HG03432 (cell line): ENCODE measurements at regions not wholly inside any gene's neighbourhood (a gene's known extent, or its start where the extent isn't known, plus 50 kb on each side); places are given as distances from the start of the nearest gene placed in this dataset.

Experiments
- ATAC-seq: cut with Tn5 transposase; IDR thresholded peaks from one replicate; pipeline ENCODE4 v1.9.1; 2021; ENCODE audit warnings: mild to moderate bottlenecking, moderate library complexity; ENCODE audit not compliant: unreplicated experiment

DNA sequence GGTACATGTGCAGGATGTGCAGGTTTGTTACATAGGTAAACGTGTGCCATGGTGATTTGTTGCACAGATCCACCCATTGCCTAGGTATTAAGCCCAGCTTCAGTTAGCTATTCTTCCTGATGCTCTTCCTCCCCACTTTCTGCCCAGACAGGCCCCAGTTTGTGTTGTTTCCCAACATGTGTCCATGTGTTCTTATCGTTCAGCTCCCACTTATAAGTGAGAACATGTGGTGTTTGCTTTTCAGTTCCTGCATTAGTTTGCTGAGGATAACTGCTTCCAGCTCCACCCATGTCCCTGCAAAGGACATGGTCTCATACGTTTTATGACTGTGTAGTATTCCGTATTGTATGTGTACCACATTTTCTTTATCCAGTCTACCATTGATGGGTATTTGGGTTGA lies 251.7 kb upstream of the NOVA1 start:
- no peak for ATAC-seq

DNA sequence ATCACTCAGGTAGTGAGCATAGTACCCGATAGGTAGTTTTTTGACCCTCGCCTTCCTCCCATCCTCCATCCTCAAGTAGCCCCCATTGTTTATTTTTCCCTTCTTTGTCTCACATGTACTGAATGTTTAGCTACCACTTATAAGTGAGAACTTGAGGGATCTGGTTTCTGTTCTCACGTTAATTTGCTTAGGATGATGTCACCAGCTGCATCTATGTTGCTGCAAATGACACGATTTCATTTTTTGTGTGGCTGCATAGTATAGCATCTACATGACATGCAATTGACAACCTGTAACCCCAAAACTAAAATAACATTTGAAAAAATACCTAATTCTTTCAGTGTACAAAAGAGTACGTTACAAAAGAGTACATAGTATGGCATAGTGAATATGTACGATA lies 254.0 kb upstream of the NOVA1 start:
- ATAC-seq: no peak

DNA sequence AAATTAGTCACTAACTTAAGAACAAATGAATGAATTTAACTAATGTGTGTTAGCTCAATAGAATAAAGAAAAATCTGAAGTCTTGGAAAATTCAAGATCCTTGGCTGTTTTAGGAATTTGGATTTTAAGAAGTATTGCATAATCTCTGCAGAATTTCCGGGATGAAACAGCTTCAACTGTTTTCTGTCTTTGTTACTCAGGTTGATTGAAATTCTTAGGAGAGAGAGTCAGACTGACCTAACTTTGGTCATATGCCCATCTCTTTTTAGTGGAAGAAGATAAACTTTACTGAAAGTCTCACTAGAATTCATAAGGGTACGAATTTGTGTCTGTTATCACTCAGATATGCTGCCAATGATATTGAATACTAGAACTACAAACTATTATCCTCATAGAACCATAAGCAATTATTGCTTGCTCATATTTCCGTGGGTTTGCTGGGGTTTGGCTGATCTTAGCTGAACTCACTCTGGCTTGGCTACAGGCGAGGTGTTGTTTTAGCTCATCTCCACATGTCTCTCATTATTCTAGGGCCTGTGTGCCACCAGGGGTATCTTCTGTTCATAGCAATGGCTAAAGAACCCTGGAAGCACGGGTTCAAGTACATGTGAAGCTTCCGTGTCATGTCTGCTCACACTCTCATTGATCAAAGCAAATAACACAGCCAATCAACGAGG lies 257.4 kb upstream of the NOVA1 start:
- ATAC-seq: no peak

DNA sequence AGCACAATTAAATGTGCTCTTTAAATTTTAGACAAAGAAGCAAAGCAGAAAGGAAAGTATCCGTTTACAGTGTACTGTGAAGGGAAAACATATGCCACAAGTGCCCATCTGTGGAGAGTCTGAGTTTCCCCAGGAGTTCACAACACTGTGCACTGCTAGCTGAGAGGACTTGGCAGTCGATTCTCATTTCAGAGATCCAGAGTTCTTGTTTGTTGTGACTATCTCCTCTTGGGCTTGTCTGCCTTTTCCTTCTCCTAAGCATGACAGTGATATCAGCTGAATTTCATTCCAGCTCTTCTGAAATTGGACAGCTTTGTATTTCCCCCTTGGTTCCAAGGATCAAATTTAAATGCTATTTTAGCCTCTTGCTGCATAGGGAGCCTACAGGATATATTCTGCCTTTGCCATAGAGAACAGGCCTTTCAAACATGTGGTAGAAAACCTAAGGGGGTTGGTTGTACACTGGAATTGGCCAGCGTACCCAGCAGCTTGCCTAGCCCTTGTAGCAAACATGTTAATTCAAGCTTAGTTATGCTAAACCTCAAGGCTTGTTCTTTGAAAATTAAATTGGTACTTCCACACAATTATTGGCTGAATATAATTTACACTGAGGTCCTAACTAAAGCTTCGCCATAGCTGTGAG lies 259.2 kb upstream of the NOVA1 start:
- ATAC-seq: no peak

DNA sequence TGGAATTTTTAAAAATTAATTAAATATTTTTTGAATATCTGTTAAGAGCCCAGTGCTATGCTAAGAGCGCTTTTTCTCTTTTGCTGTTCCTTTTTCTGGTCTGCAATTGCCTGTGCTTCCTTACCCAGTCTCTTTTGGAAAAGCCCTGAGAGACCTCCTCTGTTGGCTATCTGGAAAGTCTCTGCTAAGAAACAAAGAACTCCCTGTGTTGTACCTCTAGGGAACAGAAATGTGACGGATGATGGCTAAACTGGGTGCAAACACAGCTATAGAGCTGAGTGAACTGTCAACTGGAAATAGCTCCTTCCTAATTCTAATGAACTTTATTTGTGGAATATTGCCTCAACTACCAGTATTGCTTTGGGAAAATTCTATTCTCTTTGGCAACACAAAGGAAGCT lies 261.6 kb upstream of the NOVA1 start:
- ATAC-seq: no peak

DNA sequence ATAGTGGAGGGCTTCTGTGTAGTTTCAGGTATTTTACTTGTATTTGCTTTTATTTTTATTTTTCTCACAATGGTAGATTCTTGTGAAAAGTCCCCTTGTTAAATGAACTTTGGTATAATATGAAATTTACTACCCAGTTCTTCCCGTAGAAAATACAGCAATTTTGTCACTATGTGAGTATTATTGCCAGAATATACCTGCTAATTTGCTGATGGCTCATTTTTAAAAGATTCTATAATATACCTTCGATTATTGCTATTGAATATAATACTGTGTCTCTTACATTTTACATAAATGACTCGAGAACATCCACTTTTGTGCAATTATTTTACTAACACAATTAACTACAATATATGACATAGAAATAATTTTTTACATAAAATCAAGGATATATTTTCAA lies 262.3 kb upstream of the NOVA1 start:
- ATAC-seq: no peak

DNA sequence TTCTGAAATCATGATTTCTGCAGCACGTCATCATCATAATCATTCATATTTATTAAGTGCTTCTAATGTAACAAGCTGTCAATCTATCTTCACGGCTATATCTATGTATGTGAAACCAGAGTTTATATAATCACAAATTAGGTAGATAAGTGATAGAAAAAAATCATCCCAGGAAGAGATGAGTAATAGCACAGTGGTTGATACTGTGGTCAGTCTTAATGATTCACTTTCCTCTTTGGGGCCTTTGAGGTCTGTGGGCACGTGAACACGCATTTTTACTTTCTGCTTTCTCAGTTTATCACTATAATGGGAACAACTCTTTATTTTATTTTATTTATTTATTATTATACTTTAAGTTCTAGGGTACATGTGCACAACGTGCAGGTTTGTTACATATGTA lies 265.9 kb upstream of the NOVA1 start:
- no peak for ATAC-seq

DNA sequence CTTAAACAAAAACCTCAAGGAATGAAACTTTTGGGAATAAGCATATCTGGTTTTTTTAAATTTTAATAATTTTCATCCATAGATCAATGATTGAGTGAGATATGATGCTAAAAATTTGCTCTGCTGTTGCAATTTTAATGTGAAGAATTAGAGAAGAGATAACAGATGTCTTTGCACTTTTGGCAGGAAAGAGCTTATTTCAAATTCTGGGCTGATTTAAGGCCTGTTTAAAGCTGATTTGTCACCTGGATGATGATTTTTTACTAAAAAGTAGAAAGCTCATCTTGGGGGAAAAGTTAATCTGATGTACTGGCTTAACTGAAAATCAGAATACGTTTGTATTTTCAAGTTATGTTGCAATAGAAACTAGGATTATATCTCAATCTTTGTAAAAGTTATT lies 268.9 kb upstream of the NOVA1 start:
- ATAC-seq: no peak

DNA sequence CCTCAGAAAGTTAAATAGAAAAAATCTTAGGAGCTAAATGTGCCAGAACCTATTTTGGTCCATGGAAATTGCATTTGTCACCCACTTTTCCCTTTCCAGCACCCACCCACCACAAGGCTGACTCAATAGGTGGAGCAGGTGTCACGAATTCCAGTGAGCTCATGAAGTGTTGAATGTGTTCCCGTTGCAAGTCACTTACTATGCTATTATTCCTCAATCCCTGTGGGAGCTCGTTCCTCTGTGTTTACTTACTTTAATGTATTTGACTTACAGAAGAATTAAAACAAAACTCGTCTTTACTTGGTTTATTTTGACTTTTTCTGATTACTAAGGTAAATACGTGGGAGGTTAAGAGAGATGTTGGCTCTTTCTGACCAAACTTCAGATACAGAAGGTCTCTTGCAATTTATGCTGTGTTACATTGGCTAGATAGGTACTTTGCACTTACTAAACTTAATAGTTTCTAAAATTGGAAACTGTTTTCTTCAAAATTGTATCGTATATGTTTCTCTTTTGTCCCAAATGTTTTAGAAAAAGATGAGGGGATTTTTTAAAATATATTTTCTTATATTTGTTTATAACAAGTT lies 269.4 kb upstream of the NOVA1 start:
- no peak for ATAC-seq

DNA sequence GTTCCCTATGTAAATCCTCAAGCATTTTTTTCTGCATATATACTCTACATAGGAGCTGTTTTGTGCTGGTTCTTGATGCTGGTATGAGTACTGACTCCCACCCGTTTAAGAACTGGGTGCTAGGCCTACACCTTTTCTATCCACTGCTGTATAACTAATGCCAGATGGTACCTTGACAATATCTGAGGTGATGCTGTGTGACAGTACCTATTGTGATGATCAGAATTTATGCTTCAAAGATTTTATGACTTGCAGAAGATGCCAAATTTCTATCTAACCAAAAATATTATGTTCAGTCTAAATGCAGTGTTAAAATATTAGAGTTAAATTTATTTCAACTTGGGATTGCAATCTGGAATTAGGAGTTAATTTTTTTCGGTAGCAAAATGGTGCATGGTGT lies 272.3 kb upstream of the NOVA1 start:
- no peak for ATAC-seq

DNA sequence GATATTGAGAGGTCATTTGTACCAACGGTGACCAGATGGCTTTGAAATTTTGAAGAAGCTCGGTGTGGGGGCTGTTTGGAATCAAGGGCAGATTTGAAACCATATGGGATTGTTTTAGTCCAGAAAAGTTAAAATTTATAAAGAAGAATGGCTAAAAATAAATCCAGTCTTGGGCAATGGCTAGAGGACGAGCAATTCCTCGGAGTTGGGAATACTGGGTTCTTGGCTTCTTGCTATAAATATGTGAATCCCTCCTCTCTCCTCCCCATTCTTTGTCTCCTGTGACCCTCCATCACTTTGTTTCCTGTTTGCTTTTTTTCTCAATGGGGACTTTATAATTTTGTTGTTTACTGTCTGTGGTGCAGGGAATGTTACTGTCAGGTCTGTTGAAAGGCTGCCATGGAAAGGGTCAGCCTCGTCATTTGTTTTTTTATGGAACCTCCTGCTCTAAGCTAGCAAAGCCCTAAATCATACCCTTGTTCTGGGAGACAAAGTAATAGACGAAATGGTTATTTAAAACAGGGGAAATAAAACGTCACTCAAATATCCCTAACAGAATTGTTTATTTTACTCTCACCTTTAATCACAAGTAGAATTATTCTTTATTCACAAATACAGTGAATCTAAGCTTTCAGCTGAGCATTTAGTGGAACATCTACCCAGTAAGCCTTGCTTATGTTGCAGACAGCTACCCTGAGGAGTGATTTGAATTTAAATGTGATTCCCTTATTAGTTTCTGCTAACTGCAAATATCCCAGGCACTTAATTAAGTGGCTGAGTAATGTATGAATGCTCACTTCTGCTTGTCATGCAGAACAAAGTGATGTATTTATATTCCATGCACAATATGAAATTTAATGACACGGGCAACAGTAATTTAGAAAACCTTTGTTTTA lies 273.1 kb upstream of the NOVA1 start:
- no peak for ATAC-seq

DNA sequence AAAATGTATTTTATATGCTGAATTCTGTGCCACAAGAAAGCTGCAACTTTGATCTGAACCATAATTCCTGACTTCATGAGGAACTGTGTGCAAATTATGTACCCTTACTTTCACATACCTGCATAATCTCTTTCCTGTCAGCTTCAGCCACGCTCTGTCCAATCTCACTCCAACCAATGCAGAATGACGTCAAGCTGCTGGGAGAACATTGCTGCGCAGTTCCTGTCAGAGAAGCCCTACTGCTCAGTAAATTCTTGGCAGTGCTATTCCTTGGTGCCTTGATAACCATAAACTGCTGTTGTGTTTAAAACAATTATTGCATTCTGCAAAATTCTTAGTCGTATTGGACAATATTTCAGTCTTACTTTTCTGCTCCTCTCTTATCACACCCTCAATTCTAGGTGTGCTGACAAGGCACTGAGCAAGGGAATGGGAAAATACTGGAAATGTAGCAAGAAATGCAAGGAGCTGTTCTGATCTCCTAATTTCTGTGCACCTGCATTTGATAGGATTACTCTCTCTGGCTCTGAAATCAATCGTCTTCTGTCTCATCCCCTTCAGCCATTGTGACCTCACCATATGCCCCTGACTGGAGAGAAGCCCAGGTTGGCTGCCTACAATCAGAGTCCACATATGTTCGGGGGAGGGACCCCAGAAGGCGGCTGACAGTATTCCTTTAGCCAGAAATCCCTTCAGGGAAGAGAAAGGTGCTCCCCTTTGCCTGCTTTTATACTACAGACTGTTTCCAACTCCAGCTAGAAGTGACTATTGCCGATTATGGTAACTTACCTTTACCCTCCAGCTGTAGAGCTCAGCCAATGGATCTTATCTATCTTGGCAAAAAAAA lies 274.9 kb upstream of the NOVA1 start:
- no peak for ATAC-seq

DNA sequence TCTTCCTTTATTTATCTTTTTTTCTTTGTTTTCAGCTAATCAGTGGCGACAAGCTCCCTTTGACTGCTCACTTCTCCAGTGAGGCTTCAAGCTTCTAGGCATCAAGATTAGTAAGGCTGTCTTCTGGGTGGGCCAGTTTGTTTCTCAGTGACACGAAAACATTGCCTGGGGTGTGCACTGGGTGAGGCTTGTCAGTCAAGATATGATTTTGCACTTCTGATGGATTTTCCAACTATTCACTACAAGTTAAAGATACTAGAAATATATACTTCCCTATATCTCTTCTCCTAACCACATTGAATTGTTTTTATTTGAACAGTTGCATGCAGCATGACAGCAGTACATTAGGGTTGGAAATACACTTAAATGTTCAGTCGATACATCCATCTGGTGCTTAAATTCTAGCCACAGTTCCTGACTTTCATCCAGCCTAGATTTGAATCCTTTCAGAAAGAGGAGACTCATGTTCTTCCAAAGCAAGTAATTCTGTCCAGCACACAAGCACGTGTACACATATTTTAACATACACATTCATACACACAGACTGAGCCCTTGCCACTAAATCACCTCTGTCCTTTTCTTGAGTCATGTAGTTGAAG lies 275.6 kb upstream of the NOVA1 start:
- no peak for ATAC-seq

DNA sequence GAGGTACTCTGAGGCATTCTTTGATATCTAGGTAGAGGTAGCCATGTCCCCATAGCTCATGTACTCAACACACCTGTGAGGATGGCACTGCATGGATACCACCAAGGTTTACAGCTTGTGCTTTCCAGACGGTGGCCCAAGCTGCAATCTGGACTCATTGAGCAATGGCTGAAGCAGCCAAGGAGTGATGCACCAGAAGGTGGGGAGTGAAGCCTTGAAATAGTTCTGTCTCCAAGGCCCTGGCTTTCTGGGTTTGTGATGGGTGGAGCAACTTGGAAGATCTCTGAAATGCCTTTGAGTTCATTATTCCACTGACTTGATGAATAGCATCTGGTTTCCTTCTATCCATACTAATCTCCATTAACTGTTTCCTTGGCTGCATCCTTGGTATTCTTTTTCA lies 290.0 kb upstream of the NOVA1 start:
- ATAC-seq: no peak

DNA sequence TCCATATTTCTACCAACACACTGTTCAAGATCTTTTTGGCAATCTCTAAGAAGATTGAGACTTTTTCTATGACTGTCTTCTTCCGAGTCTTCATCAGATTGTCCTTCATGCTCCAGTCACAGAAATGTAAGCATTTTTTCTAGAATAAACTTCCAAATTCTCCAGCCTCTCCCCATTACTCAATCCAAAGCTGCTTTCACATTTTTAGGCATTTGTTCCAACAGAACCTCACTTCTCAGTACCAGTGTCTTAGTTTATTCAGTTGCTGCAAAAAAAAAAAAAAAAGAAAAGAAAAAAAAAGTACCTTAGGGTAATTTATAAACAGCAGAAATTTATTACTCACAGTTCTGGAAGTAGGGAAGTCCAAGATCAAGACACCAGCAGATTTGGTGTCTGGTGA lies 290.8 kb upstream of the NOVA1 start:
- ATAC-seq: no peak

DNA sequence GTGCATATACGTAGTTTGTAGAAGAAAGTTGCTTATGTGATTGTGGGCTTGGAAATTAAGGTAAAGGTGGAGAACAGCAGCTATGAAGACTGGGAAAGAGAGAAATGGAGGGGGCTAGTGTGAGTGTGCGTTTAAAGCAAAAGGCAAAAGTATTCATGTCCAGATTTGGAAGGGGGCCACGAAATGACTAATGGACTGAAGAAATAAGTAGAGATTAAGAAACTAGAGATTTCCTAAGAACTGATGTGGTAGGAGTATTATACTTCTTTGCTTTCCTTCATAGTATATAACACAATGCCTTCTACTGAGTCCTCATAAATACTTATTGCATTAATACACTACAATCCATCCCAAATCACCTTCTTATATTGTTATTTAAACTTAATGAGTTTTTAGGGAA lies 298.6 kb upstream of the NOVA1 start:
- ATAC-seq: no peak

DNA sequence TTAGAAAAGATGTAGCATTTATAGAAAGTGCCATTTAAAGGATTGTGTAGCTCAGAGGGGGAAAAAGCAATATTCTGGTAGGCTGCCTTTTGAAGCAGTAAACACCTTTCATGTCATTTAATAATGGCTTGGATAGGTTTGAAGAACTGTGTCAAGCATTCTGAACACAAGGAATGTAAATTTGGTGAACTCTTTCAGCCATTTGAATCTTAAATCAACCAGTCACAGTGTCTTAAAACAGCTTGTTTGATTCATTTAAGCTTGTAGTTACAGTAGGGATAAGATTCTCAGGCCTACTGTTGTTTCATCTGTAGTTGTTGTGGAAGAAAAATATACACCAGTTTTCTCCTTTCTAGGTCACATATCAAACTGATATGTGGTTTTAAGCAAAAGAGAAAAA lies 299.4 kb upstream of the NOVA1 start:
- ATAC-seq: no peak

DNA sequence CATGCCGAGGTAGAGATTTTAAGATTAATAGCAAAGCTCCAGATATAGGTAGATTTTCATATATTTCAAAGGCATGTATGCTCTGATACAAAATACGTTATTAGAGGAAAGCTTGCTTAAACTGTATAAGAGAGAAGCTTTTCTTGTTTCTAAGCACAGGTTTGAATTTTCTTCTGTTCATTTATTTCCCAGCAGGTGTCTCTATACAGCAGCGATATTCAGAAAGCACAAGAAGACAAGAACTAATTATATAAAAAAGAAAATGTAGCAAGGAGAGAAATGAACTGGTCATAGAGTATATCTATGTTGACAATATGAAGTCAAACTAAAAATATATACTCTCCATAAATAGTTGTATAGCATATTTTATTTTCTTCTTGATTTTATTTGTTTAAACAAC lies 307.4 kb upstream of the NOVA1 start:
- no peak for ATAC-seq

DNA sequence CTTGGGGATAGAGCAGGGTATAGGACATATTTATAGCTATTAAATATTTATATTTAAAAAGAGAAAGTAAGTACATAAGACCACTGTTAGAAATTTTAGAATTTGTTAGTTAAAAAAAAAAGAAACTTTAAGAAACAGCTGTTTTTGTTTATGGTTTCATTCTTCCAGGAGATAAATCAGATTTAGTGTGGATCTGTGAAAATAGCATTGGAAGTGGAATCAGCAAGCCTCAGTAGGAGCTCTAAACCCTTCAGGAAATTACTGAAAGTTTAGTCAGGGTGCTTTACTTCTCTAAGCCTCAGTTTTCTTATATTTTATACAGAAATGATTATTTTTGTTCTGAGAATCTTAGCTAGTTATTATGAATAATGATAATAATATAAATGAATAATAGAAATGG lies 316.0 kb upstream of the NOVA1 start:
- ATAC-seq: no peak

DNA sequence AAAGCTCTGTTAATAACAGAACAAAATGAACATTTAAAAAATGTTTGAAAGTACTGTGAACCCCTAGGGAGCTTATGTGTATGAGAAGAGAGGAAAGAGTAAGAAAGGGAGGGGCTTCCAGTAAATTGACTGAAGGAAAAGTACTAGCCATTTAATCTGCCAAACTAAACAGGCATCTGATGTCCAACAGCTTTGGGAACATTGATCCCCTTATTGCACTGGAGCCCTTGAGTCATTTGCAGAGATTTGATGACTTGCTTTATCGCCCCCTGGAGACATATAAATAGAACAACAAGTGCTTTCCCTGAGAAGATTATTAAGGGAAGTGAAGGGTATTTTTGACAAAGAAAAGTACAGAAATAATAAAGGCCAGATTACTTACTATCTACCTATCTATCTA lies 319.3 kb upstream of the NOVA1 start:
- no peak for ATAC-seq
